SK-N-SH (cell line): ENCODE measurements at regions not wholly inside any gene's neighbourhood (a gene's known extent, or its start where the extent isn't known, plus 50 kb on each side); places are given as distances from the start of the nearest gene placed in this dataset.

Experiments used
- CTCF ChIA-PET: fragments of 300-600, 350-600 bp; formaldehyde crosslinking; extraction: SDS; loops from one replicate; lab custom pipeline; 2021; lab: Yijun Ruan, JAX
- POLR2A ChIA-PET: fragments of 350-600 bp; sonication (Branson Sonifier 250); formaldehyde crosslinking; extraction: SDS; loops from one replicate; lab custom pipeline; 2020; ENCODE audit warnings: antibody characterized with exemption, inconsistent platforms; lab: Yijun Ruan, JAX
- DNase-seq: peaks from one replicate; pipeline ENCODE4 v3.0.0; 2012
- H2AFZ ChIP-seq: fragments of 200-600 bp; sonication (generic); 2 replicates; pipeline ENCODE4 v1.8.1; 2016; ENCODE audit warnings: antibody characterized with exemption, mild to moderate bottlenecking, low read depth
- H3F3A ChIP-seq: fragments of 200-600 bp; sonication (generic); replicated peaks from 2 replicates; pipeline ENCODE3; 2016; ENCODE audit warnings: antibody characterized with exemption, mild to moderate bottlenecking; ENCODE audit not compliant: insufficient read depth
- H3K27ac ChIP-seq, 2 experiments: fragments of 200-500 bp in 1 of 2; fragments of 200-600 bp in 1 of 2; sonication (Bioruptor generic) in 1 of 2; sonication (generic), shearing (Covaris generic) in 1 of 2; 2 replicates each; pipeline versions ENCODE4 v1.5.1 to v1.6.1; 2014 to 2016; ENCODE audit warnings: low read depth in 2 of 2, inconsistent platforms in 1 of 2, low read length in 1 of 2, mild to moderate bottlenecking in 1 of 2, mixed read lengths in 1 of 2
- H3K27me3 ChIP-seq: fragments of 200-600 bp; sonication (generic), shearing (Covaris generic); 2 replicates; pipeline ENCODE4 v1.6.1; 2016; ENCODE audit warnings: mixed run types; ENCODE audit not compliant: insufficient read depth
- H3K36me3 ChIP-seq, 2 experiments: fragments of 200-500 bp in 1 of 2; fragments of 200-600 bp in 1 of 2; sonication (Bioruptor generic) in 1 of 2; sonication (generic) in 1 of 2; replicated peaks in 1 of 2; 2 replicates each; pipeline versions ENCODE3 to v1.5.1; 2014 to 2016; ENCODE audit warnings: low read length in 1 of 2, mild to moderate bottlenecking in 1 of 2; ENCODE audit not compliant: insufficient read depth in 2 of 2, control insufficient read depth in 1 of 2
- H3K4me1 ChIP-seq, 2 experiments: fragments of 200-500 bp in 1 of 2; fragments of 200-600 bp in 1 of 2; sonication (Bioruptor generic) in 1 of 2; sonication (generic), shearing (Covaris generic) in 1 of 2; 2 replicates each; pipeline versions ENCODE4 v1.5.1 to v1.6.1; 2014 to 2016; ENCODE audit warnings: low read depth in 1 of 2, low read length in 1 of 2, mixed run types in 1 of 2; ENCODE audit not compliant: insufficient read depth in 2 of 2, control insufficient read depth in 1 of 2
- H3K4me2 ChIP-seq: fragments of 200-600 bp; sonication (generic), shearing (Covaris generic); 2 replicates; pipeline ENCODE4 v1.6.1; 2017; ENCODE audit warnings: mixed run types
- H3K4me3 ChIP-seq, 2 experiments: fragments of 200-500 bp in 1 of 2; fragments of 200-600 bp in 1 of 2; sonication (Bioruptor generic) in 1 of 2; sonication (generic), shearing (Covaris generic) in 1 of 2; 2 replicates each; pipeline versions ENCODE4 v1.5.1 to v1.8.1; 2014 to 2016; ENCODE audit warnings: low read depth in 2 of 2, inconsistent platforms in 1 of 2, low read length in 1 of 2, mild to moderate bottlenecking in 1 of 2, mixed read lengths in 1 of 2, moderate library complexity in 1 of 2
- H3K79me2 ChIP-seq: fragments of 200-600 bp; sonication (generic); 2 replicates; pipeline ENCODE4 v1.8.1; 2017; ENCODE audit warnings: mild to moderate bottlenecking; ENCODE audit not compliant: insufficient read depth
- H3K9ac ChIP-seq: fragments of 200-600 bp; sonication (generic); 2 replicates; pipeline ENCODE4 v1.6.1; 2017; ENCODE audit warnings: mixed run types
- H3K9me2 ChIP-seq: fragments of 200-600 bp; sonication (generic); 2 replicates; pipeline ENCODE4 v1.6.1; 2017; ENCODE audit warnings: mixed run types
- H3K9me3 ChIP-seq: fragments of 200-600 bp; sonication (generic); 2 replicates; pipeline ENCODE4 v1.6.1; 2017; ENCODE audit warnings: mixed run types, mild to moderate bottlenecking, moderate library complexity
- H4K20me1 ChIP-seq: fragments of 200-600 bp; sonication (generic); 2 replicates; pipeline ENCODE4 v1.6.1; 2017; ENCODE audit warnings: mild to moderate bottlenecking, mixed run types; ENCODE audit not compliant: insufficient read depth
- CHD2 ChIP-seq: fragments of 150-350 bp; IDR thresholded peaks from 2 replicates; pipeline ENCODE4 v1.6.1; 2018; ENCODE audit warnings: low read length; ENCODE audit not compliant: partially characterized antibody
- GABPA ChIP-seq: IDR thresholded peaks from 2 replicates; pipeline ENCODE4 v1.4.0; 2012; ENCODE audit warnings: low read depth, mild to moderate bottlenecking
- GATA2 ChIP-seq: sonication (generic); formaldehyde crosslinking; IDR thresholded peaks from 2 replicates; pipeline ENCODE4 v1.5.0; 2020; ENCODE audit warnings: mild to moderate bottlenecking, missing genetic modification reagents
- JUND ChIP-seq: IDR thresholded peaks from 2 replicates; pipeline ENCODE4 v1.4.0; 2012
- MEF2A ChIP-seq: IDR thresholded peaks from 2 replicates; pipeline ENCODE4 v1.4.0; 2012; ENCODE audit warnings: low read depth, borderline replicate concordance
- MXI1 ChIP-seq: IDR thresholded peaks from 2 replicates; pipeline ENCODE4 v1.6.1; 2012; ENCODE audit warnings: mild to moderate bottlenecking, low read depth, low read length, improper control_type of control experiment
- REST ChIP-seq: IDR thresholded peaks from 2 replicates; pipeline ENCODE4 v1.6.1; 2012; ENCODE audit warnings: mild to moderate bottlenecking, low read depth, low read length, moderate library complexity
- RXRA ChIP-seq: IDR thresholded peaks from 2 replicates; pipeline ENCODE4 v1.4.0; 2012; ENCODE audit warnings: low read depth, mild to moderate bottlenecking, borderline replicate concordance
- SIN3A ChIP-seq: IDR thresholded peaks from 2 replicates; pipeline ENCODE4 v1.6.1; 2012; ENCODE audit warnings: low read depth, mild to moderate bottlenecking, low read length, moderate library complexity, borderline replicate concordance
- SMC3 ChIP-seq: IDR thresholded peaks from 2 replicates; pipeline ENCODE4 v1.6.1; 2012; ENCODE audit warnings: low read depth, low read length, improper control_type of control experiment
- TAF1 ChIP-seq: IDR thresholded peaks from 2 replicates; pipeline ENCODE4 v1.6.1; 2012; ENCODE audit warnings: low read depth, mild to moderate bottlenecking, low read length, moderate library complexity, borderline replicate concordance
- TEAD4 ChIP-seq: IDR thresholded peaks from 2 replicates; pipeline ENCODE4 v1.4.0; 2012; ENCODE audit warnings: mild to moderate bottlenecking, borderline replicate concordance; ENCODE audit not compliant: insufficient read depth
- YY1 ChIP-seq: IDR thresholded peaks from 2 replicates; pipeline ENCODE4 v1.4.0; 2012; ENCODE audit warnings: low read depth, mild to moderate bottlenecking
- WGBS: methylation state at CpG from one replicate; pipeline ENCODE4 v1.1.6; 2017; ENCODE audit warnings: low lambda C conversion rate; 5-methylcytosine and 5-hydroxymethylcytosine counted together
- TF ChIP-seq, protein P1 (sequence below): fragments of 150-350 bp; IDR thresholded peaks from 2 replicates; pipeline ENCODE4 v1.6.1; 2017; ENCODE audit warnings: antibody characterized with exemption, low read length, low read depth, borderline replicate concordance

DNA sequence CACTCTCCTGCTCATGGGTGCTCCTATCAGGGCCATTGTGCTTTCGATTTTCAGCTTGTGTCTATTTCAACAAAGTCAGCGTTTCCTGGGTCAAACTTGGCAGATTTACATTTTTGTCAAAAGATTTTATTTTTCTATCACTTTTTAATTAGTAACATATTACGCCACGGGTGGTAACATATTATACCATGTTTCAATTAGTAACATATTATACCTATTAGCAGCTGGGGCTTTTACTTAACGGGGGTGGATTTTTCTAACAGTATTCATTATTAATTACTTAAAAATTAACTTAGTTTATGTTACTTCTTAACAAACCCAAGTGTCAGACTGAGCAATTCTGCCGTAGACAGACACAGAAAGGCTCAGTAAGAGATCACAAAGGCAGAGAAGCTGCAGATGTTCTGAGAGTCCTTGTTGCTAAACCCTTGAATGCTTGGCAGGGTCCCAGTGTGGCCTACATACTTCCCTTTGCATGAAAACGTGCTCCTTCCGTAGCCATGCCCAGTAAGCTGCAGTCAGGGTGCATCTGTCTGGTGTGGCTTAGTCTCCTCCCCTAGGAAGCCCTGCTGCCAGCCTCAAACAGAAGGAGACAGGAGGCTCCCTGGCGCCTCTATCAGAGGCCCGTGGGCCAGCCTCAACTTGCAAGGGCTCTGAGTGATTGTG lies 263.1 kb upstream of the CXCL12 start (continued):
- TF ChIP-seq RXRA, result no peak
- TF ChIP-seq MEF2A, result no peak
- TF ChIP-seq, protein P1, sequence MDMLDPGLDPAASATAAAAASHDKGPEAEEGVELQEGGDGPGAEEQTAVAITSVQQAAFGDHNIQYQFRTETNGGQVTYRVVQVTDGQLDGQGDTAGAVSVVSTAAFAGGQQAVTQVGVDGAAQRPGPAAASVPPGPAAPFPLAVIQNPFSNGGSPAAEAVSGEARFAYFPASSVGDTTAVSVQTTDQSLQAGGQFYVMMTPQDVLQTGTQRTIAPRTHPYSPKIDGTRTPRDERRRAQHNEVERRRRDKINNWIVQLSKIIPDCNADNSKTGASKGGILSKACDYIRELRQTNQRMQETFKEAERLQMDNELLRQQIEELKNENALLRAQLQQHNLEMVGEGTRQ, result no peak
- no peak for TF ChIP-seq GABPA
- TF ChIP-seq MXI1, result no peak
- no peak for TF ChIP-seq CHD2
- no peak for TF ChIP-seq GATA2
- no peak for TF ChIP-seq JUND
- no peak for TF ChIP-seq YY1
- TF ChIP-seq TEAD4, result no peak
- no peak for TF ChIP-seq TAF1
- TF ChIP-seq, all 33 proteins: peak for 0

- ChIA-PET POLR2A (no interaction called here), CTCF (no interaction called here)
- WGBS, result 20% methylated on average over 7 of the region's 7 CpGs
- H3K9me3 ChIP-seq, result 0 out of 2 replicates have a peak, but pooled peaks cover 5% of the 10 kb centered on the region
- H3K27ac ChIP-seq, result no peak overlapping the region
- 0 out of 2 replicates have a peak overlapping the region, but pooled peaks have one; percentile 27 for H3K4me2 ChIP-seq
- H2AFZ ChIP-seq, result no peak overlapping the region; the same call in 1 of the 2 replicates
- DNase-seq, result no peak
- no peak overlapping the region for H3K4me3 ChIP-seq
- no peak overlapping the region for H3K9ac ChIP-seq
- no peaks in the 10 kb centered on the region for H3K79me2 ChIP-seq
- H3K9me2 ChIP-seq, result no peaks in the 10 kb centered on the region
- TF ChIP-seq SMC3 (no peak), MEF2A (no peak), REST (no peak), MXI1 (no peak), SIN3A (no peak), GABPA (no peak)
- H3K27me3 ChIP-seq, result no peaks in the 10 kb centered on the region
- H4K20me1 ChIP-seq, result no peaks in the 10 kb centered on the region
- no peaks in the 10 kb centered on the region for H3K4me1 ChIP-seq
- H3F3A ChIP-seq, result no peaks in the 10 kb centered on the region
- H3K36me3 ChIP-seq, result no peaks in the 10 kb centered on the region
Measured at GRCh38 chr10:44650691-44651661, 260.2 kb upstream of the TMEM72 start.
